Kidney epithelial cell (primary cell): ENCODE measurements at regions not wholly inside any gene's neighbourhood (a gene's known extent, or its start where the extent isn't known, plus 50 kb on each side); places are given as distances from the start of the nearest gene placed in this dataset.
"Not testable (repeated sequence)": the region's sequence is repeated elsewhere in the genome, so short reads cannot be mapped to it uniquely, and the experiment has no call there.

Experiments
- DNase-seq: peaks from one replicate; pipeline ENCODE4 v3.0.0-alpha.2; 2010; ENCODE audit warnings: low read depth
- H3K27me3 ChIP-seq: 2 replicates; pipeline ENCODE4 v1.6.0; 2011; ENCODE audit warnings: low read length; ENCODE audit not compliant: control insufficient read depth, insufficient read depth
- H3K36me3 ChIP-seq: 2 replicates; pipeline ENCODE4 v1.5.1; 2011; ENCODE audit warnings: low read length; ENCODE audit not compliant: control insufficient read depth, insufficient read depth
- H3K4me3 ChIP-seq: 2 replicates; pipeline ENCODE4 v1.5.1; 2011; ENCODE audit warnings: low read depth, mild to moderate bottlenecking, control low read depth, low read length
- CTCF ChIP-seq: IDR thresholded peaks from 2 replicates; pipeline ENCODE4 v1.5.1; 2011; ENCODE audit warnings: mild to moderate bottlenecking, moderate library complexity, low read length, control low read depth, inconsistent platforms; ENCODE audit not compliant: insufficient read depth, poor library complexity, severe bottlenecking

- H3K36me3 ChIP-seq = no peaks in the 10 kb centered on the region
- peaks cover 7% of the 10 kb centered on the region for H3K27me3 ChIP-seq
- H3K4me3 ChIP-seq = no peak overlapping the region
- DNase-seq = no peak
- TF ChIP-seq CTCF = no peak
These were observed 78.7 kb upstream of the SH3PXD2B start for GRCh38 chr5:172533058-172533398.

- H3K27me3 ChIP-seq, DNase-seq, H3K36me3 ChIP-seq, H3K4me3 ChIP-seq: not testable (repeated sequence)
These were observed 78.1 kb upstream of the SH3PXD2B start for GRCh38 chr5:172532439-172532838.

GRCh38 chr5:172531704-172532026, 77.3 kb upstream of the SH3PXD2B start:
- no peaks in the 10 kb centered on the region for H3K36me3 ChIP-seq
- no peak for DNase-seq
- H3K4me3 ChIP-seq = no peak overlapping the region
- peaks cover 7% of the 10 kb centered on the region for H3K27me3 ChIP-seq
- TF ChIP-seq CTCF = no peak

GRCh38 chr5:172530878-172531703, 76.8 kb upstream of the SH3PXD2B start:
- no peaks in the 10 kb centered on the region for H3K36me3 ChIP-seq
- no peak for DNase-seq
- H3K4me3 ChIP-seq = no peak overlapping the region
- TF ChIP-seq CTCF = no peak
- H3K27me3 ChIP-seq = peaks cover 7% of the 10 kb centered on the region

GRCh38 chr5:172530406-172530805, 76.1 kb upstream of the SH3PXD2B start:
- Histone ChIP-seq H3K36me3 (no peaks in the 10 kb centered on the region), H3K27me3 (peaks cover 7% of the 10 kb centered on the region), H3K4me3 (no peak overlapping the region)
- no peak for DNase-seq
- TF ChIP-seq CTCF = no peak

- no peak overlapping the region for H3K4me3 ChIP-seq
- peaks cover 7% of the 10 kb centered on the region for H3K27me3 ChIP-seq
- no peak for DNase-seq
- TF ChIP-seq CTCF = no peak
- H3K36me3 ChIP-seq = no peaks in the 10 kb centered on the region
These were observed 75.6 kb upstream of the SH3PXD2B start for GRCh38 chr5:172529896-172530295.
